Cardiac muscle cell (in vitro differentiated cells and primary cell): ENCODE measurements at regions not wholly inside any gene's neighbourhood (a gene's known extent, or its start where the extent isn't known, plus 50 kb on each side); places are given as distances from the start of the nearest gene placed in this dataset.

ENCODE experiments used
- DNase-seq, 2 donors: peaks; one replicate each; pipeline versions ENCODE4 v3.0.0 to v3.0.0-alpha.2; 2010 to 2017; ENCODE audit warnings: low read depth in 1 of 2, low spot score in 1 of 2
- H3K27ac ChIP-seq: fragments of 200-600 bp; sonication (generic); 2 replicates; pipeline ENCODE4 v1.5.1; 2016
- H3K27me3 ChIP-seq: fragments of 200-600 bp; sonication (generic); 2 replicates; pipeline ENCODE4 v1.6.0; 2016; ENCODE audit warnings: control low read depth
- H3K36me3 ChIP-seq: fragments of 200-600 bp; sonication (generic); 2 replicates; pipeline ENCODE4 v1.5.1; 2016; ENCODE audit warnings: control low read depth
- H3K4me1 ChIP-seq: fragments of 200-600 bp; sonication (generic); 2 replicates; pipeline ENCODE4 v1.8.1; 2017; ENCODE audit warnings: low read depth, mild to moderate bottlenecking, mixed run types
- H3K4me3 ChIP-seq: fragments of 200-600 bp; sonication (generic); 2 replicates; pipeline ENCODE4 v1.5.1; 2016; ENCODE audit warnings: mild to moderate bottlenecking
- H3K9me3 ChIP-seq: fragments of 200-600 bp; sonication (generic); 2 replicates; pipeline ENCODE4 v1.5.1; 2017; ENCODE audit warnings: low read depth, mild to moderate bottlenecking, control low read depth
- TF ChIP-seq, protein P1 (sequence below): IDR thresholded peaks from 2 replicates; pipeline ENCODE4 v1.5.1; 2012; ENCODE audit warnings: low read depth, mild to moderate bottlenecking, low read length

DNA sequence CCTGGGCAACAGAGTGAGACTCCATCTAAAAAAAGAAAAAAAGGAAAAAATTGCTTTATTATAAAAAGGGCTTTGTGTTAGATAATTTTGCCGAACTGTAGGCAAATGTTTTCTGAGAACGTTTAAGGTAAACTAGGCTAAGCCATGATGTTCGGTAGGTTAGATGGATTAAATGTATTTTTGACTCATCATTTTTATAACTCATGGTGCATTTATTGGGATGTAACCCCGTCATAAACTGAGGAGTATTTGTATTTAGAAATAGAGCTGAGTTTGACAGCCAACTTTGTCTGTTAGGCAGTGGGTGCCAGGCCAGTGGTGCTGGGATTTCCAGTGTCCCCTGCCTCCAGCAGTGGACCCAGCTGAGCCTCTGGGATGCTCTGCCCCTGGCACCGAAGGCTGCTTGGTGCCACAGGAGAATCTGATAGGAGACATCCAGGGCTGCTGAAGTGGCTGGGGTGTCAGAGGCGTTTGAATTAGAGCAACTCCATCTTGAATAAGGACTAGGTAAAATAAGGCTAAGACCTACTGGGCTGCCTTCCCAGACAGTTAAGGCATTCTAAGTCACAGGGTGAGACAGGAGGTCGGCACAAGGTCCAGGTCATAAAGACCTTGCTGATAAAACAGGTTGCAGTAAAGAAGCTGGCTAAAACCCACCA lies 114.9 kb upstream of the EEPD1 start:
- H3K4me1 ChIP-seq, result peaks cover 19% of the 10 kb centered on the region
- DNase-seq, result no peak
- H3K27ac ChIP-seq, result no peak overlapping the region
- TF ChIP-seq, protein P1, sequence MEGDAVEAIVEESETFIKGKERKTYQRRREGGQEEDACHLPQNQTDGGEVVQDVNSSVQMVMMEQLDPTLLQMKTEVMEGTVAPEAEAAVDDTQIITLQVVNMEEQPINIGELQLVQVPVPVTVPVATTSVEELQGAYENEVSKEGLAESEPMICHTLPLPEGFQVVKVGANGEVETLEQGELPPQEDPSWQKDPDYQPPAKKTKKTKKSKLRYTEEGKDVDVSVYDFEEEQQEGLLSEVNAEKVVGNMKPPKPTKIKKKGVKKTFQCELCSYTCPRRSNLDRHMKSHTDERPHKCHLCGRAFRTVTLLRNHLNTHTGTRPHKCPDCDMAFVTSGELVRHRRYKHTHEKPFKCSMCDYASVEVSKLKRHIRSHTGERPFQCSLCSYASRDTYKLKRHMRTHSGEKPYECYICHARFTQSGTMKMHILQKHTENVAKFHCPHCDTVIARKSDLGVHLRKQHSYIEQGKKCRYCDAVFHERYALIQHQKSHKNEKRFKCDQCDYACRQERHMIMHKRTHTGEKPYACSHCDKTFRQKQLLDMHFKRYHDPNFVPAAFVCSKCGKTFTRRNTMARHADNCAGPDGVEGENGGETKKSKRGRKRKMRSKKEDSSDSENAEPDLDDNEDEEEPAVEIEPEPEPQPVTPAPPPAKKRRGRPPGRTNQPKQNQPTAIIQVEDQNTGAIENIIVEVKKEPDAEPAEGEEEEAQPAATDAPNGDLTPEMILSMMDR, result no peak
- no peaks in the 10 kb centered on the region for H3K36me3 ChIP-seq
- H3K9me3 ChIP-seq, result no peaks in the 10 kb centered on the region
- no peak overlapping the region for H3K4me3 ChIP-seq
- no peaks in the 10 kb centered on the region for H3K27me3 ChIP-seq

GRCh38 chr7:36039243-36039642 lies 113.8 kb upstream of the EEPD1 start:
- Histone ChIP-seq H3K36me3 (no peaks in the 10 kb centered on the region), H3K27me3 (no peaks in the 10 kb centered on the region), H3K9me3 (no peaks in the 10 kb centered on the region), H3K27ac (no peak overlapping the region), H3K4me1 (peaks cover 19% of the 10 kb centered on the region), H3K4me3 (no peak overlapping the region)
- TF ChIP-seq, protein P1, result no peak
- no peak for DNase-seq

DNA sequence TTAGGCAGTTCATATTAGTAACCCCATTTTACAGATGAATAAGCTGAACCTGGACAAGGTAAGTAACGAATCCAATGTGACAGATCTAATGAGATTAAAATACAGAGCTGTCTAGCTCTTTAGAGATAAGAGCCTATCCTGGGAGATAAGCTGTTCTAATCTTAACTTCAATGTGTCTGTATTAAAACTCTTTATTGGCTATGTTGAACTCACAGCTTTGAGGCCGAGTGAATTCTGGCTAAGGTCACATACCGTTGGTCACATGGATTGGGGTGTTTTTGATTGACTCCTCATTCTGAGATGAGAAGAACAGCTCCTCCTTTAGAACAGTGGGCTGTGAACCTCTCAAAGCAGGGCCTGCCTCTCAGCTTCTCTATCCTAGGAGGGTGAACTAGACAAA lies 113.4 kb upstream of the EEPD1 start:
- Histone ChIP-seq H3K27ac (no peak overlapping the region), H3K27me3 (no peaks in the 10 kb centered on the region), H3K9me3 (no peaks in the 10 kb centered on the region), H3K4me3 (no peak overlapping the region), H3K36me3 (no peaks in the 10 kb centered on the region), H3K4me1 (peaks cover 19% of the 10 kb centered on the region)
- TF ChIP-seq, protein P1, result no peak
- DNase-seq, result no peak

GRCh38 chr7:36040679-36041078 lies 112.4 kb upstream of the EEPD1 start:
- Histone ChIP-seq H3K36me3 (no peaks in the 10 kb centered on the region), H3K27me3 (no peaks in the 10 kb centered on the region), H3K4me1 (peaks cover 24% of the 10 kb centered on the region), H3K9me3 (no peaks in the 10 kb centered on the region), H3K4me3 (no peak overlapping the region), H3K27ac (no peak overlapping the region)
- TF ChIP-seq, protein P1, result no peak
- DNase-seq, result peak in 1 of 2 donors; percentile 52

DNA sequence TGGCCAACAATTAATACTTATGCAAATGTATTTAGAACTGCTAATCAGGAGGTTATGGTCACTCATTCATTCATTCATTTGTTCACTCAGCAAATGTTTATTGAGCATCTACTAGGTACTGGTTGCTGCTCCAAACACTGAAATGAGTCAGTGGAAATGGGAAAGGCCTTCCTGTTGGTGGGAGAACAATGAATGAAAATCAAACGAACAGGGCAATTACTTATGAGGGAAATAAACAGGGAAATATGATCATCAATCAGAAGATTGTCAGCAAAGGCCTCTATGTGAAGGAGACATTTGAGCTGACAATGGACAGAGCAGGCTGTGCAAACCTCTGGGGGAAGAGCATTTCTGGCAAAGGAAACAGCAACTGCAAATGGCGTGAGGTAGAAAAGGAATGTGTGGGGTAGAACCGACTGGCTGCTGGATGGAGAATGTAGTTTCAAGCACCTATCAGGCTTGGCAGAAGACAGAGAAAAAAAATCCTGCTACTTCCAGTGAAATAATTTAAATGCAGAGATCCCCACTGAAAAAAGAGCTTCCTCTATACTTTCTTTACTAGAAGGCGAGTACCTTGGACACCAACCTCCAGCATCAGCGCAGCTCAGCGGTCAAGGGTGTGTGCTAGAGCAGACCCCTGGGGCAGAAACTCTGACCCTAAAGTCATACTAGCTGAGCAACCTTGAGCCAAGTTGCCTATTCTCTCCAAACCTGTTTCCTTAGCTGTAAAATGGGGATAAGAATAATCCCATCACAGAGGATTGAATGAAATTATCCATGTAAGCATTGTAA lies 108.8 kb upstream of the EEPD1 start:
- Histone ChIP-seq H3K27ac (no peak overlapping the region), H3K4me3 (no peak overlapping the region), H3K27me3 (no peaks in the 10 kb centered on the region), H3K4me1 (peaks cover 34% of the 10 kb centered on the region), H3K9me3 (no peaks in the 10 kb centered on the region), H3K36me3 (no peaks in the 10 kb centered on the region)
- TF ChIP-seq, protein P1, result no peak
- peak in 1 of 2 donors; percentile 33 for DNase-seq
